NT2/D1 (cell line): ENCODE measurements at regions not wholly inside any gene's neighbourhood (a gene's known extent, or its start where the extent isn't known, plus 50 kb on each side); places are given as distances from the start of the nearest gene placed in this dataset.

ENCODE experiments used
- YY1 ChIP-seq: IDR thresholded peaks from 2 replicates; pipeline ENCODE4 v1.6.1; 2011; ENCODE audit not compliant: insufficient read length, insufficient read depth
- ZNF274 ChIP-seq: IDR thresholded peaks from 2 replicates; pipeline ENCODE4 v1.6.1; 2011; ENCODE audit warnings: mild to moderate bottlenecking, low read depth, low read length

- TF ChIP-seq YY1 (no peak), ZNF274 (no peak)
Observed at GRCh38 chr14:31945074-31945613, 132.0 kb upstream of the ARHGAP5 start.
